NCI-H2029 treated with DMSO at 0.1 percent for 48 hours (cell line): ENCODE measurements at regions not wholly inside any gene's neighbourhood (a gene's known extent, or its start where the extent isn't known, plus 50 kb on each side); places are given as distances from the start of the nearest gene placed in this dataset.
"Not testable (repeated sequence)": the region's sequence is repeated elsewhere in the genome, so short reads cannot be mapped to it uniquely, and the experiment has no call there.

ENCODE experiments used
- DNase-seq: peaks from one replicate; lab custom pipeline; 2025; lab: John Stamatoyannopoulos, UW

DNA sequence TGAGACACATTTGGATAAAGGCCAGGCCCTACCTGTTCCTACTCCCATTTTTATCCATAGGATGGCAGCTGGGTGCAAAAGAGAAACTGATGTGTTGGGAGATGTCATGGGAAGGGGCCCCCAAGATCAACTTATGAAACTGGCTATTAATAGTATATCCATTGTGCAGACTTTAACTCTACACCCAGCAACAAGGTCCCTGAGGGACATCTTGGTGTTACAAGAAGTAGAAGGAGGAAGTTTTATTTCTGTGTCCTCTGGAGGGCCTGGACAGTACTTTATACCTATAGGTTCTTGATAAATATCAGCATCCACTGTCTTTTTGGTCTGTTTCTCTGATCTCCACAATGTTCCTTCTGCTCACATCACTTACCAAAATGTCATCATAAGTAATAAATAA, 84.6 kb downstream of the BTG1 start:
- DNase-seq, result no peak

- DNase-seq, result no peak
Measured at GRCh38 chr12:92059960-92060359, 85.7 kb downstream of the BTG1 start.

- no peak for DNase-seq
Measured at GRCh38 chr12:92058664-92059063, 87.0 kb downstream of the BTG1 start.

DNA sequence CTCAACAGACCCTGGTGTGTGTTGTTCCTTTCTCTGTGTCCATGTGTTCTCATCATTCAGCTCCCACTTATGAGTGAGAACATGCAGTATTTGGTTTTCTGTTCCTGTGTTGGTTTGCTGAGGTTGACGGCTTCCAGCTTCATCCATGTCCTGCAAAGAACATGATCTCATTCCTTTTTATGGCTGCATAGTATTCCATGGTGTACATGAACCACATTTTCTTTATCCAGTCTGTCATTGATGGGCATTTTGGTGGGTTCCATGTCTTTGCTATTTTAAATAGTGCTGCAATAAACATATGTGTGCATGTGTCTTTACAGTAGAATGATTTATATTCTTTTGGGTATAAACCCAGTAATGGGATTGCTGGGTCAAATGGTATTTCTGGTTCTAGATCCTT, 88.9 kb downstream of the BTG1 start:
- DNase-seq, result not testable (repeated sequence)

DNA sequence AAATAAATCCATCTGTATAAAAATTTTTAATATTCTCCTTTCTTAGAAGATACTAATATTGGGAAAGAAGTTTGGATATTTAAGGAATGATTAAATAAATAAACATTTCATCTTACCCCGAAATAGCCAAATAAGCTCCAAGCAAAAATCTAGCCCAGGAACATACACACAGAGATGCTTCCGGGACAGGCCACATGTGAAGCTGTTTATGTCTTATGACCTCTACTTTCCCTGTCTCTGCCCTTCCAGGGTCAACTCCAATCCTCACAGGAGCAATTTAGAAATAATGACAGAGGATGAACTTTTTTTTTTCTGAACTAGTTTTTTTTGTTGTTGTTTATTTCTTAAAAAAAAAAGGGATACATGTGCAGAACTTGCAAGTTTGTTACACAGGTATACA, 89.4 kb downstream of the BTG1 start:
- no peak for DNase-seq

GRCh38 chr12:92055877-92056276, 89.8 kb downstream of the BTG1 start:
- no peak for DNase-seq

- DNase-seq, result no peak
Measured at GRCh38 chr12:92051441-92051840, 94.2 kb downstream of the BTG1 start.

- no peak for DNase-seq
Measured at GRCh38 chr12:92049403-92049802, 96.2 kb downstream of the BTG1 start.

GRCh38 chr12:92047393-92047826, 98.2 kb downstream of the BTG1 start:
- DNase-seq, result no peak

DNA sequence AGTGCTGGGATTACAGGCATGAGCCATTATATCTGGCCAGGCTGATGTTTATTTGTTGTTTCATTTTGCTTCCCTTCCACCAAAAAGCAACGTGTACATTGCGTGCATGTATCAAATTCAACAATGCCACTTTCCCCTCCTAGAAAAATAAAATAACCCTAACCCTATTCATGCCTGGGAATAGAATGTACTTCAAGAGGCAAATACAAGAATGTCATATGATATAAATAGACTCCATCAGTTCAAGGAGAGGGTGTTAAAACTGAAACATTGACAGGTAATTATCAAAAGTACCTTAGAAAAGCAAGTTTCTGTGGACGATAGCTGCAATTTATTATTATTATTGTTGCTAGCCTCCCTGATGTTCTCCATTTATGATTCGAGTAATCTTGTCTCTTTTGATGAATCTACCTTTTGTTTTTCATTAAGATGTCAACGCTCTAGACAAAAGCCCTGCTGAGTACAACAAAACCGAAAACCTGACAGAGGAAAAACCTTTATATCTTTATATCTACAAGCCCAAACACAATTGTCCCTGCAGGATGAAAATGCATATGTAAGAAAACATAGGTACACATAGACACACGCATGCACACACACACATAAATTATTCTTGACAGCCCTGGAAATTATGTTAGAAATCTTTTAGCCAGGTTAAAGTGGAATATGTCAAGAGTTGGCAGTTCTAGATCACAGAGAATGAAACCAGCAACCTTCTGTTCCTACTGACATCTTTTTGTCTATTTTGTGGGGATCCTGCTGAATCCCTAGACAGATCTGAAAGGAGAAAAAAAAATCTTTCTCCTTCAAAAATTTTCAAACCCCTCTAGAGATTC, 98.9 kb downstream of the BTG1 start:
- DNase-seq, result no peak

- DNase-seq, result no peak
Measured at GRCh38 chr12:92045852-92046251, 99.8 kb downstream of the BTG1 start.

DNA sequence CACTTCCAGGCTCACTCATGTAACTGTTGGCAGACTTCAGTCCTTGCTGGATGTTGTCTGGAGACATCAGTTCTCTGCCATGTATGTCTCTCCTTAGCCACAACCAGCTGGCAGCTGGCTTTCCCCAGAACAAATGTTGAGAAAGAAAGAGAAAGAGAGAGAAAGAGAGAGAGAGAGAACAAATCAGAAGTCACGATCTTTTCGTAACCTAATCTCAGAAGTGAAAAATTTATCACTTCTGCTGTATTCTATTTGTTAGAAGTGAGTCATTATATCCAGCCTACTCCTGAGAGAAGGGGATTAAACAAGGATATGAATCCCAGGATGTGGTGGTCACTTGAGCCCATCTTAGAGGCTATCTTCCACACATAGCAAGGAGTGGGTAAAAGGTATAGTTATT, 101.2 kb downstream of the BTG1 start:
- DNase-seq, result no peak

DNA sequence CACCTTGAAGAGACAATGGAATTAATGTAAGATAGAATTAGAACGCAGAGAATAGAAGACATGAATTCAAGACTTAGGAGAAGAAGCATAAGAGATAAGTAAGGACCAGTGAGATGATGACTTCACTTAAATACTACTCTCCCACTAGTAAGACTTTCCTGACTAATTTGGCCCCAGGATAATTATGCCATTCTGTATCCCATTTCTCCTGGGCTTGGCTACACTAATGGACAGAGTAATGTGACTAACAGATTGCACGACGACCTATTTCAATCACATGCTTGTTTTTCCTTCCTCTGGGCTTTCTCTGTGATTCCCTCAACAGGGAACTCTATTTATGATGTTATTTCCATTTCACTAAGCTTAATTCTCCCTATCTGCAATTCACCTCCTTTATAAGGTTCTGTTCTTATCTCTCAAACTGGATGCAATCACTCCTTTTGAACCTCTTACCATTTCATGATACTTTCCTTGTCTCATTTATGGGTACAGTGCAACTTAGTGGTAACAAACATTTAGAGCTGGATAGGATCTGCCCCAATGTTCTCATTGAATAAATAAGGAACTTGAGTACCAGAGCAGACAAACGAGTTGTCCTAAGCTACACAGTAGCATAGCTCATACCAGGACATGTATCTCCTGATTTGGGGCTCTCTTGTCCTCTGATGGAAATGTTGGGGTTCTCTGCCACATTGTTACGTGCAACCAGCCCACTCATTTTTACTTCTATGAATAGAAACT, 102.7 kb downstream of the BTG1 start:
- DNase-seq, result no peak

GRCh38 chr12:92041742-92042141, 103.9 kb downstream of the BTG1 start:
- no peak for DNase-seq

- DNase-seq, result no peak
Measured at GRCh38 chr12:92039046-92039445, 106.6 kb downstream of the BTG1 start.

- no peak for DNase-seq
Measured at GRCh38 chr12:92038476-92038875, 107.2 kb downstream of the BTG1 start.

DNA sequence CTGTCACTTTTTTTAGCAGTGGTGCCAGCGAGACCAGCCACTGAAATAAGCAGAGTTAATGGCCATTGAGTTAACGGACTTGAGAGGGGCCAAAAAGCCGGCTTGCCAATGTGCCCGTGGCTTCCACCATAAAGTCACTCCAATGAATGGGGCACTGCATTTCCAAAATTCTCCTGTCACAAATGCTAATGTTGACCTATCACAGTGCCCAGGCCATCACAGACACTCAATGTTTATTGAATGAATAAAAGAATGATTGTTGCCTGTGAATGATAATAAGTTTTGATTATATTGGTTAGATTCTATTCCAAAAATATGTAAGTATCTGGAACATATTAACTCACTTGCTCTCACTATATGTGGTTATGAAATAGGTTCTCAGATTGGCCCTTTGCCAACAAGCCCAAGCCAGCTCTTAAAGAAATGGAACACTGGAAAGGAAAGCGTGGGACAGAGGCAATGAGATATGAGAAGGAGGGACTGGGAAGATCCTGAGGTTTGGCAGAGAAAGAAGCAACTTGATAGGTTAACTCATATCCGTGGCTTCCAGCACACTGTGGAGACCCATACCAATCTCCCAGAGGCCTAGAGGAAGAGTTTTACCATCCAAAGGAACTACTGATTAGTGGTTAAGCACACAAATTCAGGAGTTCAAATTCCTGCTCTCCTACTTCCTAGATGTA, 108.7 kb downstream of the BTG1 start:
- no peak for DNase-seq

DNA sequence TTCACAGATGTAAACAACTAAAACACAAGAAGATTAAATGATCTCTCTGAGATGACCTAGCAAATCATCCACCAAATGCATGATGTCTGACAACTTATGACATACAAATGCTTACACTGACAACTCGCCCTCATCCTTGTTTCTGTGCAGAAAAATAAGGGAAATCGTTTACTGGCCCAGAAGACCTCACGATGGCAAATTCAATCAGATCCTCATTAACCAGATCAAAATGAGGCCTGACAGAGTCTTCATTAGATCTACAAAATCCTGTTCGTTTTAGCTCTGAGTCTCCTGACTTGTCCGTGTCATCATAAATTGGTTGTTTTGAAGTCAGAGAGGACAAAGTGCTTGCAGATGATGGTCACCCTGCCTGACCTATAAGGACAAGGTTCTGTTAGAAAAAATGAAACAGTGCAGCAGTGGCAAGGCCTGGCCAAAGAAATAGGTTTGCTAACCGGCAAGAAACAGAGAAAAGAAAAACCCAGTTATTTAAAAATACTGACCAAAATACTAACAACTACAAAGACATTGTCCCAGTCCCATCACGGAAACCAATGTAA, 109.5 kb downstream of the BTG1 start:
- DNase-seq, result no peak

GRCh38 chr12:92035477-92035876, 110.2 kb downstream of the BTG1 start:
- no peak for DNase-seq

DNA sequence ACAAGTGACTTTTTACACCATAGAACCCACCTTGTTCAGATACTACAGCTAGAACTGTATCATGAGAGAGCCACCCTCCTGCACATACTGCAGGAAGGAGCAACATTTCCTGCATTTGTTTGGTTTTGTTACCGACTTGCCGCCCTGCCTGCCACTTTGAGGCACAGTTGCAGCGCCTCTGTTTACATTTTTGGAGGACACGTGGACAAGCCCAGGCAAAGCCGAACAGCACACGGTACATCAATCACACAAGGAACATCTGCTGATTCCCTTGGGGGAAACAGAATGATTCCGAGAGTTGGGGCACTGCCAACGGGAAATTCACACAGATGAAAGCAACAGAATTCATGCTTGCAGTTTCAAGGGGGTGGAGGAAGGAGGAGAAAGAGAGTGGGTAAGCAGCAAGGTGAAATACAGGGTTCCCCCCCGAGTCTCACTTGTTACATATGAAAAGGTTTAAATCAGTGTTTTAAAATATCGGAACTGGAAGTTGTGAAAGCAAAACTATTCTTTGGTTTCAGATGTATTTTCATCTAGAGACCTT, 110.7 kb downstream of the BTG1 start:
- peak; percentile 30 for DNase-seq

DNA sequence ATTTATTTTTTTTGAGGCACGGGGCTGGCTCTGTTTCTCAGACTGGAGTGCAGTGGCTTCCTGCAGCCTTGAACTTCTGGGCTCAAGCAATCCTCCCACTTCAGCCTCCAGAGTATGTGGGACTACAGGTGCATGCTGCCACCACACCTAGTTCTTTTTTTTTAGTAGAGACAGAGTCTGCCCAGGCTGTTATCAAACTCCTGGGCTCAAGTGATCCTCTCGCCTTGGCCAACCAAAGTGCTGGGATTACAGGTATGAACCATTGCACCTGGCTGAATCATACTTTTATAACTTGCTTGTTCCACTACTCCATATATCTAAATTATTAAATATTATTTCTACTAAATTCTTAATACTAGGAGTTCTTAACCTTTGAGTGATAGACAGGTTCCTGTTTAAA, 111.6 kb downstream of the BTG1 start:
- DNase-seq, result no peak

DNA sequence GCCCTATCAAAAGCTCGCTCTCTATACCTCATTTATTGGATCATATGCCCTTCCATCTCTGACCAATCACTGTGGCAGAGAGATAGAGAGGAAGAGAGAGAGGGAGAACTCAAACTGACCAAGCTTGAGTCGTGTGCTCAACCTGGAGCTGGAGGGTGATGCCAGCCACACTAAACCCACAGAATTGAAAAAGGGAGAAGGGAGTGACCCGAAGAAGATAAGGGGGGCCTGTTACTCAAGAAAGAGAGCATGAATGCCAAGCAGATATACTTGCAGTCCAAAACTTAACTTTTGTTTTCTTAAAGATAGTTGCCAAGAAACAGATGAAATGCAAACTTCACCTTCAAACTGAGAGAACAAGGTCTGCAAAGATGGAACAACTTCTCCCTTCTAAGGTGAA, 112.7 kb downstream of the BTG1 start:
- DNase-seq, result no peak
